ENCODE measurements at regions not wholly inside any gene's neighbourhood (a gene's known extent, or its start where the extent isn't known, plus 50 kb on each side); places are given as distances from the start of the nearest gene placed in this dataset.

GRCh38 chrX:100090931-100091330 is 319.1 kb downstream of the PCDH19 start:
- no peak for TF ChIP-seq CTCF (IDR thresholded peaks at IDR 0.05; ENCODE audit: low read depth, low read length)
- no peak for TF ChIP-seq EZH2phosphoT487 (IDR thresholded peaks at IDR 0.05; ENCODE audit: low read depth)

Measured in OCI-LY3 (cell line).